Mucosa of rectum (tissue), 2 donors: ENCODE measurements at regions not wholly inside any gene's neighbourhood (a gene's known extent, or its start where the extent isn't known, plus 50 kb on each side); places are given as distances from the start of the nearest gene placed in this dataset.

Experiments
- H3K27ac ChIP-seq, 2 donors: one replicate each; pipeline ENCODE4 v1.7.0; 2013; ENCODE audit warnings: inconsistent platforms in 2 of 2, low read depth in 2 of 2, low read length in 2 of 2
- H3K27me3 ChIP-seq, 2 donors: one replicate each; pipeline ENCODE4 v1.7.0; 2013; ENCODE audit warnings: low read length in 2 of 2; ENCODE audit not compliant: control insufficient read depth in 2 of 2, insufficient read depth in 2 of 2
- H3K36me3 ChIP-seq, 2 donors: one replicate each; pipeline ENCODE4 v1.7.0; 2013; ENCODE audit warnings: low read length in 2 of 2; ENCODE audit not compliant: control insufficient read depth in 2 of 2, insufficient read depth in 2 of 2
- H3K4me1 ChIP-seq, 2 donors: one replicate each; pipeline ENCODE4 v1.7.0; 2013; ENCODE audit warnings: low read length in 2 of 2, mild to moderate bottlenecking in 1 of 2; ENCODE audit not compliant: control insufficient read depth in 2 of 2, insufficient read depth in 2 of 2
- H3K4me3 ChIP-seq, 2 donors: one replicate each; pipeline ENCODE4 v1.7.0; 2013; ENCODE audit warnings: low read length in 2 of 2
- H3K9ac ChIP-seq, 2 donors: one replicate each; pipeline ENCODE4 v1.7.0; 2013; ENCODE audit warnings: low read length in 2 of 2, low read depth in 1 of 2, mild to moderate bottlenecking in 1 of 2
- H3K9me3 ChIP-seq, 2 donors: one replicate each; pipeline ENCODE4 v1.7.0; 2013; ENCODE audit warnings: low read length in 2 of 2; ENCODE audit not compliant: control insufficient read depth in 2 of 2
- donor health status: healthy.
- donor health status: Normal muscosa, but diverticular disease.

DNA sequence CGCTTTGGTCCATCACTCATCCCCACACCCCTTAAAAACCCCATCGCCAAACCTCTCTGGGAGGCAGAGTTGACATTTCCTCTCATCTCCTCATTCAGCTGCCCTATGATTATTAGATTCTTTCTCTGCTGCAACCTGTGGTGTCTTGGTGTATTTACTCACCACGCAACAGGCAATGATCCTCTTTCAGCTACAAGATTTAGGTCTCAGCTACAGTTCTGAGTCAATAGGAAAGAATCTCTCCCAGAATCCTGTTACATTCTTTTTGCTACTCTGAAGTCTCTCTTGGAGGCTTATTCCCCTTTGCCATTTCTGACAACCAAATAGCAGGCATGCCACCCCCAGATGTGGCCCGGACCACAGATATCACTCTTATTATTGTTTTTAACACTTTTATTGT lies 468.3 kb upstream of the GYPC start:
- Histone ChIP-seq H3K4me3 (no peak overlapping the region), H3K9ac (no peak overlapping the region), H3K27ac (no peak overlapping the region), H3K27me3 (no peaks in the 10 kb centered on the region), H3K4me1 (no peaks in the 10 kb centered on the region), H3K36me3 (no peaks in the 10 kb centered on the region), H3K9me3 (no peaks in the 10 kb centered on the region)

DNA sequence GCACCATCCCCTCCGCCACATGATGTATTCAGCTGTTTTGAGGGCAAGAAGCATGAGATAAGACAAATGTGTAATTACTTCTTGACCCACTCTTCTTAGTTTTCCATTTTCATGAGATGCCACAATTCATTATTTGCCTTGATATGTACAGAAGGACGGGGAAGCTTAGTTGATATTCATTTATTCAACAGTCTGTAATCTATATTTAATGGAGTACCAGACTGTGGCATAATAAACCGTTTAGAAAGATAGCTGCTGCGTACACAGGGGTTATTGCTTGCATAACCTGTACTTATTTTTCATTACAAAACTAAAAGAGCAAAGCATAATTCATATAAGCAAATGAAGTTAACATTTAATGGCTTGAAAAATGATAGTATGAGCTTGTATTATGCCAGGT lies 466.4 kb upstream of the GYPC start:
- Histone ChIP-seq H3K4me3 (no peak overlapping the region), H3K27ac (no peak overlapping the region), H3K27me3 (no peaks in the 10 kb centered on the region), H3K4me1 (no peaks in the 10 kb centered on the region), H3K36me3 (no peaks in the 10 kb centered on the region), H3K9ac (no peak overlapping the region), H3K9me3 (no peaks in the 10 kb centered on the region)

DNA sequence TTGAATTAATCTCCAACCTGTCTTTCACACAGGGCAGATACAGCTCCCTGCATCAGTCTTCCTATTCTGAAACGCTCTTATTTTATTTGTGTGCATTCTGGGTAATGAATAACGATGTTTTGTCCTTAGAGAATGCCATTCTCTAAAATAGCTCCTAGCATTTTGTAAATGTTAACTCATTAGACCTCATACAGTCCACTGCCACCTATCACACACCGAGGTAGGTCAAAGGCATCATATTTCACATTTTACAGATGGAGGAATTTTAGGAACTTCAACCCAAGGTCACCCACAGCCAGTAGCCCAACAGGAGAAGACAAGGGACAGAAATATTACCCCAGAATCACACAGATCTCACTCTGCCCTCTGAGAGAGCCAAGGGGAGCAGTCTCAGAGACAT lies 455.4 kb upstream of the GYPC start:
- Histone ChIP-seq H3K4me3 (no peak overlapping the region), H3K27me3 (no peaks in the 10 kb centered on the region), H3K27ac (no peak overlapping the region), H3K9ac (no peak overlapping the region), H3K9me3 (no peaks in the 10 kb centered on the region), H3K4me1 (no peaks in the 10 kb centered on the region), H3K36me3 (no peaks in the 10 kb centered on the region)

DNA sequence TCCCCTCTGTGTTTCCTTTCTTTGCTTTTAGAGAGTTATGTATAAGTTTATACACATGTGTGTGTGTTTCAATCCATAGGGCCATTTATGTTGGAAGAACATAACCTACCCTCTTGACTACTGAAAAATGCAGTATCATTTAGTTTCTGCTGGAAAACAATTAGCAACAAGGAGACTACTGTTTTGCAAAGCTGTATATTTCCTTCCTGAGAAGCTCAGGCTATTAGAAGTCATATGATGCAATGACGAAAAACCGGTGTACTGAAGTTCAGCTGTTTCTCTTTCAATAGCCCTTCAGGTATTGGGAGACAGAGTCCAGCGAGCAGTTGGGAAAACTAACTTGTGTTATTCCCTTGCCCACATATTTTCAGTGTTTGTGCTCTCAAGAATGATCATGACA lies 447.7 kb upstream of the GYPC start:
- Histone ChIP-seq H3K4me3 (no peak overlapping the region), H3K9me3 (no peaks in the 10 kb centered on the region), H3K36me3 (no peaks in the 10 kb centered on the region), H3K27ac (no peak overlapping the region), H3K9ac (no peak overlapping the region), H3K4me1 (no peaks in the 10 kb centered on the region), H3K27me3 (no peaks in the 10 kb centered on the region)

DNA sequence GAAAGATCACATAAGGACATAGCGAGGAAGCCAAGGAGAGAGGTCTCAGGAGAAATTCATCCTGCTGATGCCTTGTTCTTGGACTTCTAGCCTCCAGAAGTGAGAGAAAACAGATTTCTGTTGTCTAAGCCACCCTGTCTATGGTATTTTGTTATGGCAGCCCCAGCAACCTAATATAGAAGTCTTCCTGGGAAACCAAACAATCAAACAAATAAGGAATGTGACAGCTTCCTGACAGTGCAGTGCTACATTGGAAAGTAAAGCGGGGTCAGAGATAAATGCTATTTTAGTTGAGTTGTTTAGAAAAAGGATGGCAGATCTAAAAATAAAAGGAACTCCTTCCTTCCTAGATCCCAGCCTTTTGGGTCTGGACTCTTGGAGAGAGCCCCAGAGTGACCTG lies 443.2 kb upstream of the GYPC start:
- Histone ChIP-seq H3K9me3 (no peaks in the 10 kb centered on the region), H3K9ac (no peak overlapping the region), H3K27me3 (no peaks in the 10 kb centered on the region), H3K27ac (no peak overlapping the region), H3K36me3 (no peaks in the 10 kb centered on the region), H3K4me3 (no peak overlapping the region), H3K4me1 (no peaks in the 10 kb centered on the region)

DNA sequence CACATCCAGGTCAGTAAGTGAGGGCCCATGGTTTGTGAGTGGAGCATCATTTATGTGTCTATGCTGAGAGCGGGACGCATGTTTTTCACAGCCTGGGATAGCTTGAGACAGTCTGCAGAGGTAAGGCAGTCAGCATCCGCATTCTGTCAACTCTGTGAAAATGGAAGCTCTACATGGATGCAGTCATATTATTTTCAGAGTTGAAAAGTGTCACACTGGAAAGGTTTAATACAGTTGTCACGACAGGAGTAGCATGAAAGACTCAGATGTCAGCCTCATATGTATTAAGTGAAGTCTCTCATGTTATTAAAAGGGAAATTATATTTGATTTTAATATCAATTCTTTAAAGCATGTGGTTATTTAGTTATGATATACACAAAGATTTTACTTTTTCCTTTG lies 436.9 kb upstream of the GYPC start:
- no peaks in the 10 kb centered on the region for H3K4me1 ChIP-seq
- H3K9me3 ChIP-seq, result no peaks in the 10 kb centered on the region
- H3K4me3 ChIP-seq, result no peak overlapping the region
- H3K27me3 ChIP-seq, result no peaks in the 10 kb centered on the region
- H3K36me3 ChIP-seq, result no peaks in the 10 kb centered on the region
- H3K9ac ChIP-seq, result no peak overlapping the region
- H3K27ac ChIP-seq, result no peak overlapping the region

DNA sequence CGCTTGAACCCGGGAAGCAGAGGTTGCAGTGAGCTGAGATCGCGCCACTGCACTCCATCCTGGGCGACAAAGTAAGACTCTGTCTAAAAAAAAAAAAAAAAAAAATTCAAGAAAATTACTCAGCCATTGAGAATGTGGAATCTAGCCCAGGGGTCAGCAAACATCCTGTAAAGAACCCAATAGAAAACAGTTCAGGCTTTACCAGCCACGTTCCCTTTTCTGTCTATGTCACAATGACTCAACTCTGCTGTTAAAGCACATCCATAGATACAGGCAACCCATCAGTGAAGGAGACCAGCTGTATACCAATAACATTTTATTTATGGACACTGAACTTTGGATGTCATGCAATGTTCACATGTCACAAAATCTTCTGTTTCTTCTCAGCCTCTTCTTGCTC lies 435.6 kb upstream of the GYPC start:
- no peak overlapping the region for H3K27ac ChIP-seq
- H3K4me1 ChIP-seq, result no peaks in the 10 kb centered on the region
- H3K27me3 ChIP-seq, result no peaks in the 10 kb centered on the region
- H3K36me3 ChIP-seq, result no peaks in the 10 kb centered on the region
- no peak overlapping the region for H3K9ac ChIP-seq
- no peaks in the 10 kb centered on the region for H3K9me3 ChIP-seq
- no peak overlapping the region for H3K4me3 ChIP-seq

DNA sequence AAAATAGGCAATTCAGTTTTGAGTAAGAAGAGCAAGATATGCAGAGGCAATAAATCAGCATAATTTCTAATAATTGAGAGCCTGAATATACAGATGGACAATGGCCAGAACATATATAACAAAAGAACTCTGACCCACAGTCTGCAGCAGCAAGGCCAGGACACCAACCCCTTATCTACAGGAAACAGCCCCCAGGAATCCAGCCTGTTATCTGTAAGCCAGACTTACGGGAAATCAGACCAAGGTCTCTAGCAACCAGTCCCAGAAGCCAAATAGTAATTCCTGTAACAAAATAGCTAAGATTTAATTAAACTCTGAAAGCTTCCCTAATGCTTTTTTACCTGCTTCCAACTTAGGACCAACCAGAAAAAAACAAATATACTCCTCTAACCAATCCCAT lies 434.5 kb upstream of the GYPC start:
- Histone ChIP-seq H3K36me3 (no peaks in the 10 kb centered on the region), H3K27ac (no peak overlapping the region), H3K27me3 (no peaks in the 10 kb centered on the region), H3K4me3 (no peak overlapping the region), H3K9ac (no peak overlapping the region), H3K4me1 (no peaks in the 10 kb centered on the region), H3K9me3 (no peaks in the 10 kb centered on the region)

DNA sequence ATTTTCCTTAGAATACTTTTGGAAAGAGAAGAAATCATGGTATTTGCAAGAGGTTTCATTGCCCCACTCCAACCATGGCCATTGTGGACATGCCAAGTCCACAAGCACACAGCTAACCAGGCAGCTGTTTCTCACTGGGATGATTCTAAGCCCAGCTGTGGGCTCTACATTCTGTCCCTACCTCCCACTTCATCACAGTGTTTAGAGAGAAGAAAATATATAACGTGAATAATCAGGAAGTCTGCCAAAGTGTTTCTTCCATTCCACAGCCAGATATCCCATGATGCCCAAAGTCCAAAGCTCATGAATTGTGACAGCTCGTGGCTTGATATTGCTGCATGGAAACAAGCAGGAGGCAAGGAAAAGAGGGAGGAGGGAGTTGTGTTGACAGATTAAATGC lies 433.7 kb upstream of the GYPC start:
- H3K36me3 ChIP-seq, result no peaks in the 10 kb centered on the region
- no peak overlapping the region for H3K9ac ChIP-seq
- H3K4me1 ChIP-seq, result no peaks in the 10 kb centered on the region
- no peaks in the 10 kb centered on the region for H3K9me3 ChIP-seq
- H3K4me3 ChIP-seq, result no peak overlapping the region
- no peak overlapping the region for H3K27ac ChIP-seq
- H3K27me3 ChIP-seq, result no peaks in the 10 kb centered on the region

DNA sequence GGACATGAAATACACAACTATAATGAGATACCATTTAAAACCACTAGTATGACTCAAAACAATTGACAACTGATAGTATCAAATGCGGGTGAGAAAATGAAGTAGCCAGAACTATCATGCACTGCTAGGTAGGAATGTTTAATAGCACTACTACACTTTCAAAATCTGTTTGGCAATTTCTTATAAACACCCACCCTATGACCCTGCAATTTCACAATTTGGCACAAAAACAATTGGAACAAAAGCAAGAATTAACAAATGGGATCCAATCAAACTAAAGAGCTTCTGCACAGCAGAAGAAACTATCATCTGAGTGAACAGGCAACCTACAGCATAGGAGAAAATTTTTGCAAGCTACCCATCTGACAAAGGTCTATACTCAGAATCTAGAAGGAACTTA lies 431.2 kb upstream of the GYPC start:
- no peaks in the 10 kb centered on the region for H3K27me3 ChIP-seq
- no peaks in the 10 kb centered on the region for H3K4me1 ChIP-seq
- H3K9me3 ChIP-seq, result no peaks in the 10 kb centered on the region
- no peak overlapping the region for H3K27ac ChIP-seq
- no peak overlapping the region for H3K9ac ChIP-seq
- H3K36me3 ChIP-seq, result no peaks in the 10 kb centered on the region
- H3K4me3 ChIP-seq, result no peak overlapping the region

DNA sequence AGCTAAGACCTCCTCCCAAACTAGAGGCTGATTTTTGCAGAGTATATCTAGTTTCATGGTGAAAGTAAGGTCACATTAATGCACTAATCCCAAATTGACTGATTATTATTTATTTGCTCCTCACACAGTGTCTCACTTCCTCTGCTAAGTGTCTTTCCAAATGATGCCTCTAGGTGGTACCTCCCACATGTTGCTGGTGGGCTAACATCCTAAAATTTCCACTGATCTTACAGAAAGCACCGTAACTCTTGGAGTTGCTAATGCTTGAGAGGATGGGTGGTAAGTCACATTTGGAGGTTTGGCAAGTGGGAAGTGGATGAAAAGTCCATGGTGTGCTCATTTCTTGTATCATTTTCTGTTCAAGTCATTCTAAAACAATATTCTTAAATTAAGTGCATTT lies 428.7 kb upstream of the GYPC start:
- Histone ChIP-seq H3K9ac (no peak overlapping the region), H3K27ac (no peak overlapping the region), H3K36me3 (no peaks in the 10 kb centered on the region), H3K27me3 (no peaks in the 10 kb centered on the region), H3K9me3 (no peaks in the 10 kb centered on the region), H3K4me3 (no peak overlapping the region), H3K4me1 (no peaks in the 10 kb centered on the region)
